A549 (cell line): ENCODE measurements at regions not wholly inside any gene's neighbourhood (a gene's known extent, or its start where the extent isn't known, plus 50 kb on each side); places are given as distances from the start of the nearest gene placed in this dataset.

Source experiments
- ATAC-seq, 2 experiments: fragments of 200-7000 bp in 1 of 2; fragments of >200 bp in 1 of 2; cut with Nextera tagmentation in 1 of 2; cut with Tn5 transposase in 1 of 2; 3 replicates each; pipeline versions ENCODE4 v1.8.0 to v1.9.1; 2018 to 2020; ENCODE audit warnings: mild to moderate bottlenecking in 1 of 2, moderate library complexity in 1 of 2
- CTCF ChIA-PET: fragments of 300-600 bp; sonication (Branson Sonifier 250); formaldehyde crosslinking; extraction: SDS; loops from one replicate; lab custom pipeline; 2021; ENCODE audit warnings: antibody characterized with exemption, inconsistent platforms; lab: Yijun Ruan, JAX
- POLR2A ChIA-PET: fragments of 350-600 bp; formaldehyde crosslinking; extraction: SDS; loops from one replicate; lab custom pipeline; 2021; ENCODE audit warnings: antibody characterized with exemption, inconsistent platforms; lab: Yijun Ruan, JAX
- DNase-seq, 2 experiments: peaks; one replicate each; pipeline versions ENCODE4 v3.0.0 to v3.0.0-alpha.2; 2011 to 2016; ENCODE audit warnings: low read depth in 1 of 2, low spot score in 1 of 2
- FAIRE-seq: peaks from 2 replicates; lab custom pipeline; 2011; peaks lifted over from hg19 to GRCh38; lab: Jason Lieb, UNC
- H3K27ac ChIP-seq, 2 experiments: fragments of >200 bp; sonication (Bioruptor Twin); formaldehyde crosslinking; 3 replicates each; pipeline ENCODE4 v1.5.1; 2016 to 2017
- H3K4me1 ChIP-seq: fragments of >200 bp; sonication (Bioruptor Twin); formaldehyde crosslinking; 3 replicates; pipeline ENCODE4 v1.6.1; 2016
- H3K4me2 ChIP-seq: fragments of >200 bp; sonication (Bioruptor Twin); formaldehyde crosslinking; 3 replicates; pipeline ENCODE4 v1.6.1; 2016
- H3K4me3 ChIP-seq: fragments of >200 bp; sonication (Bioruptor Twin); formaldehyde crosslinking; 3 replicates; pipeline ENCODE4 v1.5.1; 2016
- H3K9me3 ChIP-seq: fragments of >200 bp; sonication (Bioruptor Twin); formaldehyde crosslinking; 3 replicates; pipeline ENCODE4 v1.6.1; 2016
- CBX2 ChIP-seq: fragments of 200-600 bp; sonication (generic); IDR thresholded peaks from 2 replicates; pipeline ENCODE4 v1.6.1; 2016; ENCODE audit warnings: low read depth, mild to moderate bottlenecking, borderline replicate concordance
- CEBPB ChIP-seq, 2 experiments: fragments of >200 bp in 1 of 2; sonication (Bioruptor Twin) in 1 of 2; formaldehyde crosslinking in 1 of 2; IDR thresholded peaks; 2 replicates each; pipeline ENCODE4 v1.6.1; 2012 to 2016
- CHD2 ChIP-seq: fragments of 150-350 bp; IDR thresholded peaks from 2 replicates; pipeline ENCODE4 v1.6.1; 2014; ENCODE audit warnings: low read length; ENCODE audit not compliant: partially characterized antibody
- CHD4 ChIP-seq: fragments of 200-600 bp; sonication (generic); IDR thresholded peaks from 2 replicates; pipeline ENCODE4 v1.6.1; 2016; ENCODE audit warnings: antibody characterized with exemption, mild to moderate bottlenecking, borderline replicate concordance
- CTCF ChIP-seq: fragments of >200 bp; sonication (Bioruptor Twin); formaldehyde crosslinking; IDR thresholded peaks from 3 replicates; pipeline ENCODE4 v1.5.1; 2016
- EHMT2 ChIP-seq: fragments of 200-600 bp; sonication (generic); IDR thresholded peaks from 2 replicates; pipeline ENCODE4 v1.6.1; 2016; ENCODE audit warnings: antibody characterized with exemption, low read depth, mild to moderate bottlenecking, moderate library complexity
- EP300 ChIP-seq, 2 experiments: fragments of >200 bp; sonication (Bioruptor Twin); formaldehyde crosslinking; IDR thresholded peaks; 2 replicates in 1 of 2; 3 replicates in 1 of 2; pipeline ENCODE4 v1.6.1; 2016 to 2017
- FOSB ChIP-seq: fragments of 250-450 bp; sonication (Bioruptor Pico); IDR thresholded peaks from 2 replicates; pipeline ENCODE4 v1.5.0; 2020; ENCODE audit warnings: mild to moderate bottlenecking, moderate library complexity
- FOXS1 ChIP-seq: fragments of 250-450 bp; sonication (Bioruptor Pico); IDR thresholded peaks from 2 replicates; pipeline ENCODE4 v1.5.0; 2020; ENCODE audit warnings: mild to moderate bottlenecking, moderate library complexity
- GATA3 ChIP-seq: IDR thresholded peaks from 2 replicates; pipeline ENCODE4 v1.6.1; 2012; ENCODE audit warnings: borderline replicate concordance
- HOXA7 ChIP-seq: fragments of 250-450 bp; sonication (Bioruptor Pico); IDR thresholded peaks from 2 replicates; pipeline ENCODE4 v1.5.0; 2020; ENCODE audit warnings: mild to moderate bottlenecking, moderate library complexity
- HOXB5 ChIP-seq: fragments of 250-450 bp; sonication (Bioruptor Pico); IDR thresholded peaks from 2 replicates; pipeline ENCODE4 v1.5.0; 2020; ENCODE audit warnings: mild to moderate bottlenecking, moderate library complexity
- JUN ChIP-seq, 2 experiments: fragments of >200 bp; sonication (Bioruptor Twin); formaldehyde crosslinking; IDR thresholded peaks; 2 replicates in 1 of 2; 3 replicates in 1 of 2; pipeline ENCODE4 v1.6.1; 2016 to 2017
- KDM5A ChIP-seq: fragments of 200-600 bp; sonication (generic); IDR thresholded peaks from 2 replicates; pipeline ENCODE4 v1.6.1; 2016; ENCODE audit warnings: antibody characterized with exemption, mild to moderate bottlenecking
- MAFK ChIP-seq: fragments of 450-650 bp; IDR thresholded peaks from 2 replicates; pipeline ENCODE4 v1.6.1; 2014; ENCODE audit not compliant: partially characterized antibody
- NFE2L2 ChIP-seq: fragments of 150-350 bp; conservative IDR thresholded peaks from 2 replicates; pipeline ENCODE4 v1.6.1; 2014; ENCODE audit warnings: low read length
- NPAS2 ChIP-seq: fragments of 250-450 bp; sonication (Bioruptor Pico); IDR thresholded peaks from 2 replicates; pipeline ENCODE4 v1.8.0; 2022; ENCODE audit warnings: mild to moderate bottlenecking, moderate library complexity, borderline replicate concordance
- PBX3 ChIP-seq: IDR thresholded peaks from 2 replicates; pipeline ENCODE4 v1.6.1; 2012
- PHF8 ChIP-seq: fragments of 200-600 bp; sonication (generic); IDR thresholded peaks from 2 replicates; pipeline ENCODE4 v1.6.1; 2016; ENCODE audit warnings: low read depth, mild to moderate bottlenecking, antibody characterized with exemption, moderate library complexity, borderline replicate concordance
- POLR2AphosphoS2 ChIP-seq: conservative IDR thresholded peaks from 2 replicates; pipeline ENCODE4 v1.6.1; 2012; ENCODE audit warnings: low read length, improper control_type of control experiment, inconsistent platforms
- RAD21 ChIP-seq, 2 experiments: fragments of >200 bp in 1 of 2; sonication (Bioruptor Twin) in 1 of 2; formaldehyde crosslinking in 1 of 2; IDR thresholded peaks in 1 of 2; conservative IDR thresholded peaks in 1 of 2; 2 replicates in 1 of 2; 3 replicates in 1 of 2; pipeline ENCODE4 v1.6.1; 2012 to 2018; ENCODE audit warnings: inconsistent platforms in 1 of 2
- RARB ChIP-seq: fragments of 250-450 bp; sonication (Bioruptor Pico); IDR thresholded peaks from 2 replicates; pipeline ENCODE4 v1.8.0; 2021; ENCODE audit warnings: mild to moderate bottlenecking, moderate library complexity
- RCOR1 ChIP-seq: fragments of 150-350 bp; IDR thresholded peaks from 2 replicates; pipeline ENCODE4 v1.6.1; 2014; ENCODE audit warnings: antibody characterized with exemption, low read length, low read depth
- RFX5 ChIP-seq: fragments of 450-650 bp; IDR thresholded peaks from 2 replicates; pipeline ENCODE4 v1.7.1; 2014; ENCODE audit warnings: antibody characterized with exemption, mild to moderate bottlenecking, moderate library complexity
- SMC3 ChIP-seq: fragments of >200 bp; sonication (Bioruptor Twin); formaldehyde crosslinking; IDR thresholded peaks from 3 replicates; pipeline ENCODE4 v1.6.1; 2018; ENCODE audit warnings: inconsistent platforms
- SREBF2 ChIP-seq: fragments of 450-650 bp; IDR thresholded peaks from 2 replicates; pipeline ENCODE4 v1.6.1; 2014; ENCODE audit warnings: mild to moderate bottlenecking, moderate library complexity
- ZFP36 ChIP-seq: fragments of 450-650 bp; IDR thresholded peaks from 2 replicates; pipeline ENCODE4 v1.6.1; 2014; ENCODE audit warnings: borderline replicate concordance; ENCODE audit not compliant: partially characterized antibody
- WGBS: methylation state at CpG from one replicate; pipeline ENCODE4 v1.1.6; 2017; ENCODE audit errors: missing lambda C conversion rate; 5-methylcytosine and 5-hydroxymethylcytosine counted together
- TF ChIP-seq, protein P1 (sequence below): IDR thresholded peaks from 2 replicates; pipeline ENCODE4 v1.6.1; 2012
- TF ChIP-seq, protein P2 (sequence below): fragments of 250-450 bp; sonication (Bioruptor Pico); IDR thresholded peaks from 2 replicates; pipeline ENCODE4 v1.5.0; 2021; ENCODE audit warnings: mild to moderate bottlenecking, moderate library complexity, borderline replicate concordance
- TF ChIP-seq, protein P3 (sequence below): IDR thresholded peaks from 2 replicates; pipeline ENCODE4 v1.6.1; 2012; ENCODE audit warnings: low read depth, borderline replicate concordance

DNA sequence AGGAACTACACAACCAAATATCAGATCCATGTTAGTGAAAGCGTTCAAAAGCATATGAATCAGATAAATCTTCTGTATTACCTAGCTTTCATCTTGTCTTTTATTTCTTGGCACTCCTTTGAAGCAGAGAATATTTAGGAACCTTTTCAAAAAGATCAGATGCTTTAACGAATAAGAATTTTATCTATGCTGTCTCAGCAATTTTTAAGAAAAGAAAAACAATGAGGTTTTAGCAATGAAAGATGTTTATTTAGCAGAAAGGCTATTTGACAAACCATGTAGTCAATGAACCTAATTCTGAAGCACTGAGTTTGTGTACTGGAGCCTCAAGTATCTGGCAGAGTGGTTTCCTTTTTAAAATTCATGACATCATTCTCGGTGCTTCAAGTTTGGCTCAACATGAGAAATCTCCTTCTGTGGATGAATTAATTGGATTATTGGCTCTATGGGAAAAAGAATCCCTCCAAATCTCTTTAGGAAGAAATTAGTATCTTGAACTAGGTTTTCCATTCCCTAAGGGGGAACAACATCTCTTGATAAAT lies 534.7 kb downstream of the CAAP1 start:
- WGBS = 3% methylated on average over 3 of the region's 3 CpGs
- TF ChIP-seq GATA3 (no peak), CBX2 (no peak), RARB (no peak), FOXS1 (CRISPR knock-in tag) (no peak), CEBPB (IDR thresholded peaks at IDR 0.05) (no peak), MAFK (peak; percentile 79)
- TF ChIP-seq, protein P1, sequence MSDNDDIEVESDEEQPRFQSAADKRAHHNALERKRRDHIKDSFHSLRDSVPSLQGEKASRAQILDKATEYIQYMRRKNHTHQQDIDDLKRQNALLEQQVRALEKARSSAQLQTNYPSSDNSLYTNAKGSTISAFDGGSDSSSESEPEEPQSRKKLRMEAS = no peak
- no peaks in the 10 kb centered on the region for H3K9me3 ChIP-seq
- H3K27ac ChIP-seq = no peak overlapping the region
- no peak overlapping the region for H3K4me3 ChIP-seq
- ChIA-PET POLR2A (no interaction called here), CTCF (no interaction called here)
- no peak overlapping the region for H3K4me2 ChIP-seq
- H3K4me1 ChIP-seq = no peaks in the 10 kb centered on the region
- ATAC-seq (no peak), FAIRE-seq (no peak), DNase-seq (no peak)

- WGBS = 1% methylated on average over 2 of the region's 2 CpGs
- no peak for ATAC-seq
- CTCF ChIA-PET = no interaction called here
- no peak for TF ChIP-seq POLR2AphosphoS2
- no peak for TF ChIP-seq JUN (IDR thresholded peaks at IDR 0.05)
- TF ChIP-seq KDM5A = no peak
- no peak for TF ChIP-seq CBX2
- TF ChIP-seq, protein P2, sequence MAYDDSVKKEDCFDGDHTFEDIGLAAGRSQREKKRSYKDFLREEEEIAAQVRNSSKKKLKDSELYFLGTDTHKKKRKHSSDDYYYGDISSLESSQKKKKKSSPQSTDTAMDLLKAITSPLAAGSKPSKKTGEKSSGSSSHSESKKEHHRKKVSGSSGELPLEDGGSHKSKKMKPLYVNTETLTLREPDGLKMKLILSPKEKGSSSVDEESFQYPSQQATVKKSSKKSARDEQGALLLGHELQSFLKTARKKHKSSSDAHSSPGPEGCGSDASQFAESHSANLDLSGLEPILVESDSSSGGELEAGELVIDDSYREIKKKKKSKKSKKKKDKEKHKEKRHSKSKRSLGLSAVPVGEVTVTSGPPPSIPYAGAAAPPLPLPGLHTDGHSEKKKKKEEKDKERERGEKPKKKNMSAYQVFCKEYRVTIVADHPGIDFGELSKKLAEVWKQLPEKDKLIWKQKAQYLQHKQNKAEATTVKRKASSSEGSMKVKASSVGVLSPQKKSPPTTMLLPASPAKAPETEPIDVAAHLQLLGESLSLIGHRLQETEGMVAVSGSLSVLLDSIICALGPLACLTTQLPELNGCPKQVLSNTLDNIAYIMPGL = no peak
- TF ChIP-seq SREBF2 = no peak
- no peak for TF ChIP-seq FOSB (CRISPR knock-in tag)
- no peak for TF ChIP-seq HOXA7 (CRISPR knock-in tag)
- TF ChIP-seq NFE2L2 = no peak
- TF ChIP-seq RFX5 = no peak
- TF ChIP-seq CEBPB (IDR thresholded peaks at IDR 0.05) = no peak
- TF ChIP-seq ZFP36 = no peak
- TF ChIP-seq, all 56 proteins: peak for 0
- Histone ChIP-seq H3K4me1 (no peaks in the 10 kb centered on the region), H3K27ac (no peak overlapping the region), H3K4me2 (no peak overlapping the region), H3K9me3 (no peaks in the 10 kb centered on the region), H3K4me3 (no peak overlapping the region)
- POLR2A ChIA-PET = no interaction called here
- FAIRE-seq (no peak), DNase-seq (no peak)
Observed at GRCh38 chr9:26356491-26356890, 536.1 kb downstream of the CAAP1 start.

- WGBS = 31% methylated on average over 8 of the region's 8 CpGs
- ATAC-seq = no peak
- Histone ChIP-seq H3K4me3 (no peak overlapping the region), H3K27ac (no peak overlapping the region), H3K4me2 (no peak overlapping the region), H3K4me1 (no peaks in the 10 kb centered on the region), H3K9me3 (peaks cover 8% of the 10 kb centered on the region; the same call in 1 of the 3 replicates)
- DNase-seq = no peak
- CTCF ChIA-PET = interaction anchor here (0.9 to 1.3 kb wide), 3 partner anchors 31 to 382 kb away, joined by 3 read pairs; no protein-coding TSS in a partner anchor
- FAIRE-seq = no peak
- POLR2A ChIA-PET = no interaction called here
- TF ChIP-seq PBX3 = no peak
- no peak for TF ChIP-seq EHMT2
- TF ChIP-seq NPAS2 (CRISPR knock-in tag) = no peak
- no peak for TF ChIP-seq CHD4
- TF ChIP-seq, protein P1 = no peak
- TF ChIP-seq RCOR1 = no peak
- TF ChIP-seq RAD21 (conservative IDR thresholded peaks at IDR 0.05 in 1 of 2, IDR thresholded peaks at IDR 0.05 in 1 of 2) = no peak
- no peak for TF ChIP-seq CHD2
- no peak for TF ChIP-seq HOXB5 (CRISPR knock-in tag)
- TF ChIP-seq RARB = no peak
- TF ChIP-seq, protein P3, sequence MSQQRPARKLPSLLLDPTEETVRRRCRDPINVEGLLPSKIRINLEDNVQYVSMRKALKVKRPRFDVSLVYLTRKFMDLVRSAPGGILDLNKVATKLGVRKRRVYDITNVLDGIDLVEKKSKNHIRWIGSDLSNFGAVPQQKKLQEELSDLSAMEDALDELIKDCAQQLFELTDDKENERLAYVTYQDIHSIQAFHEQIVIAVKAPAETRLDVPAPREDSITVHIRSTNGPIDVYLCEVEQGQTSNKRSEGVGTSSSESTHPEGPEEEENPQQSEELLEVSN = no peak
- no peak for TF ChIP-seq GATA3
- TF ChIP-seq ZFP36 = no peak
- TF ChIP-seq PHF8 = no peak
- TF ChIP-seq CTCF = no peak
- TF ChIP-seq SMC3 = no peak
- TF ChIP-seq EP300 (IDR thresholded peaks at IDR 0.05) = no peak
Observed at GRCh38 chr9:26346942-26347477, 545.6 kb downstream of the CAAP1 start.
